Loucy (cell line): ENCODE measurements at regions not wholly inside any gene's neighbourhood (a gene's known extent, or its start where the extent isn't known, plus 50 kb on each side); places are given as distances from the start of the nearest gene placed in this dataset.

Experiments
- EZH2phosphoT487 ChIP-seq: fragments of 200-600 bp; IDR thresholded peaks from 2 replicates; pipeline ENCODE4 v1.6.1; 2018; ENCODE audit warnings: antibody characterized with exemption, mild to moderate bottlenecking, moderate library complexity, borderline replicate concordance
- TF ChIP-seq, protein P1 (sequence below): fragments of 200-600 bp; sonication (generic); conservative IDR thresholded peaks from 2 replicates; pipeline ENCODE4 v1.5.1; 2014; ENCODE audit warnings: mild to moderate bottlenecking, antibody characterized with exemption, low read length

DNA sequence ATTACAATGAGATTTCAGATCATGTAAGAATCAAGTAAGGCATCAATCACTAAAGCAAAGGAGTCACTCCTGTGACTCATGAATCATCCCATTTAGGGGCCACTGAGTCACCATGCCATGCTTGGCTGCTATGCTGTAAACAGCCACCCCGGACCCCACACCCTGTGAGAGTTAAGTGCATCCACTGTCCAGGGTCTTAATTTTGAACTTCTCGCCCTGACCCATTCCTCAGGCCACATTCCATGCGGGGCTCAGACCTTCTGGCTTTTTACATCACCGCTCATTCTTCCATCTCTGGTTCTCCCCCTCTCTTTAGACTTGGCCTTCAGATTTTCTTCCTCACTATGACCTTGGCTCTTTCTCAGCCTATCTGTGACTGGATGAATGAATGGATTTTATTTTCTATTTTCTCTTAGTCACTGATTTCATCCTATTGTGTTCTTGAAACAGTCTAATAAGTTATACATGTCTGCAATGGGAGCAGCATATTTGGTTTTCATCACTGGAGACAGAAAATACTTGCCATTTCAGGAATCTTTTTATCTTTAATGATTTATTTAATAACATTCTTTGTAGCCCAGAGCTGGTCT lies 239.6 kb downstream of the SKIDA1 start:
- TF ChIP-seq, protein P1, sequence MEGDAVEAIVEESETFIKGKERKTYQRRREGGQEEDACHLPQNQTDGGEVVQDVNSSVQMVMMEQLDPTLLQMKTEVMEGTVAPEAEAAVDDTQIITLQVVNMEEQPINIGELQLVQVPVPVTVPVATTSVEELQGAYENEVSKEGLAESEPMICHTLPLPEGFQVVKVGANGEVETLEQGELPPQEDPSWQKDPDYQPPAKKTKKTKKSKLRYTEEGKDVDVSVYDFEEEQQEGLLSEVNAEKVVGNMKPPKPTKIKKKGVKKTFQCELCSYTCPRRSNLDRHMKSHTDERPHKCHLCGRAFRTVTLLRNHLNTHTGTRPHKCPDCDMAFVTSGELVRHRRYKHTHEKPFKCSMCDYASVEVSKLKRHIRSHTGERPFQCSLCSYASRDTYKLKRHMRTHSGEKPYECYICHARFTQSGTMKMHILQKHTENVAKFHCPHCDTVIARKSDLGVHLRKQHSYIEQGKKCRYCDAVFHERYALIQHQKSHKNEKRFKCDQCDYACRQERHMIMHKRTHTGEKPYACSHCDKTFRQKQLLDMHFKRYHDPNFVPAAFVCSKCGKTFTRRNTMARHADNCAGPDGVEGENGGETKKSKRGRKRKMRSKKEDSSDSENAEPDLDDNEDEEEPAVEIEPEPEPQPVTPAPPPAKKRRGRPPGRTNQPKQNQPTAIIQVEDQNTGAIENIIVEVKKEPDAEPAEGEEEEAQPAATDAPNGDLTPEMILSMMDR: no peak
- no peak for TF ChIP-seq EZH2phosphoT487
